GM12878 (cell line): ENCODE measurements at regions not wholly inside any gene's neighbourhood (a gene's known extent, or its start where the extent isn't known, plus 50 kb on each side); places are given as distances from the start of the nearest gene placed in this dataset.

Source experiments
- ATAC-seq: fragments of 200-7000 bp; cut with Tn5 transposase; 3 replicates; pipeline ENCODE4 v1.9.1; 2020; ENCODE audit warnings: mild to moderate bottlenecking, moderate library complexity
- BruUV-seq: library from RNA; stranded (reverse); fragments of 400-500 nt; replicated peaks from 2 replicates; lab custom pipeline; 2021; lab: Mats Ljungman, UMichigan
- CTCF ChIA-PET: fragments of 300-600 bp; sonication (Branson Sonifier 250); formaldehyde crosslinking; extraction: SDS; loops from one replicate; lab custom pipeline; 2021; ENCODE audit warnings: inconsistent platforms; lab: Yijun Ruan, JAX
- POLR2A ChIA-PET: fragments of 350-600 bp; formaldehyde crosslinking; extraction: SDS; loops from one replicate; lab custom pipeline; 2021; ENCODE audit warnings: inconsistent platforms; lab: Charles Lee
- RAD21 ChIA-PET: fragments of 300-600 bp; sonication (Branson Sonifier 250); formaldehyde crosslinking; loops from one replicate; lab custom pipeline; 2023; ENCODE audit warnings: antibody characterized with exemption; ENCODE audit not compliant: unreplicated experiment; lab: Charles Lee
- SMC1A ChIA-PET: fragments of 300-600 bp; sonication (Branson Sonifier 250); formaldehyde crosslinking; loops from one replicate; lab custom pipeline; 2023; ENCODE audit not compliant: unreplicated experiment, uncharacterized antibody; lab: Charles Lee
- DNase-seq: peaks from one replicate; pipeline ENCODE4 v3.0.0-alpha.2; 2011; ENCODE audit warnings: low read depth, low spot score
- FAIRE-seq: peaks from 3 replicates; lab custom pipeline; 2011; peaks lifted over from hg19 to GRCh38; lab: Jason Lieb, UNC
- H2AFZ ChIP-seq: 2 replicates; pipeline ENCODE4 v1.6.0; 2011; ENCODE audit warnings: low read depth, low read length, control low read depth; ENCODE audit not compliant: control insufficient read depth
- H3K27ac ChIP-seq: 2 replicates; pipeline ENCODE4 v1.5.1; 2011; ENCODE audit warnings: control low read depth; ENCODE audit not compliant: control insufficient read depth, insufficient read depth
- H3K27me3 ChIP-seq, 2 experiments: replicated peaks in 1 of 2; 2 replicates each; pipeline versions ENCODE4 v1.6.0 to v1.6.1; 2011; ENCODE audit warnings: low read length in 1 of 2; ENCODE audit not compliant: control insufficient read depth in 2 of 2, insufficient read depth in 2 of 2
- H3K36me3 ChIP-seq, 2 experiments: 2 replicates each; pipeline ENCODE4 v1.5.1; 2011; ENCODE audit warnings: low read length in 1 of 2; ENCODE audit not compliant: control insufficient read depth in 2 of 2, insufficient read depth in 2 of 2
- H3K4me1 ChIP-seq: 2 replicates; pipeline ENCODE4 v1.6.1; 2011; ENCODE audit warnings: mild to moderate bottlenecking, low read length, moderate library complexity, mixed read lengths; ENCODE audit not compliant: control insufficient read depth, insufficient read depth
- H3K4me2 ChIP-seq: 2 replicates; pipeline ENCODE4 v1.6.0; 2011; ENCODE audit warnings: control low read depth; ENCODE audit not compliant: control insufficient read depth, insufficient read depth
- H3K4me3 ChIP-seq: fragments of 200-600 bp; sonication (generic); 2 replicates; pipeline ENCODE4 v1.5.1; 2016
- H3K79me2 ChIP-seq: 2 replicates; pipeline ENCODE4 v1.6.0; 2011; ENCODE audit warnings: low read length; ENCODE audit not compliant: control insufficient read depth, insufficient read depth
- H3K9ac ChIP-seq: 2 replicates; pipeline ENCODE4 v1.8.0; 2011; ENCODE audit warnings: low read length, control low read depth, mixed read lengths; ENCODE audit not compliant: control insufficient read depth, insufficient read depth
- H3K9me3 ChIP-seq: replicated peaks from 3 replicates; pipeline ENCODE4 v1.5.1; 2011; ENCODE audit warnings: mild to moderate bottlenecking, low read length; ENCODE audit not compliant: control insufficient read depth, insufficient read depth
- H4K20me1 ChIP-seq: 2 replicates; pipeline ENCODE4 v1.6.0; 2011; ENCODE audit not compliant: control insufficient read depth, insufficient read depth
- ELK1 ChIP-seq: IDR thresholded peaks from 2 replicates; pipeline ENCODE4 v1.6.1; 2012; ENCODE audit warnings: low read depth, low read length, improper control_type of control experiment
- FOXM1 ChIP-seq: IDR thresholded peaks from 2 replicates; pipeline ENCODE4 v1.6.1; 2012; ENCODE audit warnings: low read depth, mild to moderate bottlenecking, inconsistent platforms, low read length, moderate library complexity
- MYB ChIP-seq: fragments of 150-350 bp; IDR thresholded peaks from 2 replicates; pipeline ENCODE4 v1.6.1; 2014; ENCODE audit warnings: mild to moderate bottlenecking, low read depth, low read length, borderline replicate concordance
- NR2F1 ChIP-seq: fragments of 450-650 bp; conservative IDR thresholded peaks from 2 replicates; pipeline ENCODE4 v1.6.1; 2017; ENCODE audit warnings: mild to moderate bottlenecking
- NRF1 ChIP-seq: conservative IDR thresholded peaks from 2 replicates; pipeline ENCODE4 v1.6.1; 2011; ENCODE audit warnings: mild to moderate bottlenecking, low read depth, low read length, improper control_type of control experiment
- PKNOX1 ChIP-seq: fragments of 450-650 bp; IDR thresholded peaks from 2 replicates; pipeline ENCODE4 v1.6.1; 2016; ENCODE audit warnings: mild to moderate bottlenecking
- POLR2AphosphoS2 ChIP-seq: IDR thresholded peaks from 2 replicates; pipeline ENCODE4 v1.6.1; 2011; ENCODE audit warnings: low read depth, mild to moderate bottlenecking, low read length, improper control_type of control experiment, moderate library complexity
- SIN3A ChIP-seq: IDR thresholded peaks from 2 replicates; pipeline ENCODE4 v1.6.1; 2012; ENCODE audit warnings: low read depth, low read length, improper control_type of control experiment
- STAT3 ChIP-seq: IDR thresholded peaks from 2 replicates; pipeline ENCODE4 v1.6.1; 2011; ENCODE audit warnings: low read depth, low read length, improper control_type of control experiment
- SUPT20H ChIP-seq: IDR thresholded peaks from 2 replicates; pipeline ENCODE4 v1.6.1; 2011; ENCODE audit warnings: low read depth, mild to moderate bottlenecking, low read length, moderate library complexity, borderline replicate concordance; ENCODE audit not compliant: control insufficient read depth
- YY1 ChIP-seq: IDR thresholded peaks from 2 replicates; pipeline ENCODE4 v1.6.1; 2011; ENCODE audit warnings: low read depth, mild to moderate bottlenecking, low read length
- ZBED1 ChIP-seq: IDR thresholded peaks from 2 replicates; pipeline ENCODE4 v1.6.1; 2016; ENCODE audit warnings: borderline replicate concordance
- WGBS: methylation state at CpG from one replicate; pipeline ENCODE4 v1.1.6; 2016; ENCODE audit warnings: low lambda C conversion rate; ENCODE audit not compliant: insufficient replicate concordance, insufficient coverage; ENCODE audit errors: missing lambda C conversion rate; 5-methylcytosine and 5-hydroxymethylcytosine counted together
- in situ Hi-C: fragments of 300-500 bp; cut with MboI; formaldehyde crosslinking; loops from 9 replicates; pipeline ENCODE4 v1.14.3; 2018; ENCODE audit warnings: mixed read lengths
- intact Hi-C: fragments of 100-400 bp; cut with micrococcal nuclease; formaldehyde crosslinking; loops from one replicate; pipeline ENCODE4 v1.14.2; 2022; ENCODE audit not compliant: unreplicated experiment
- TF ChIP-seq, protein P1 (sequence below): IDR thresholded peaks from 2 replicates; pipeline ENCODE4 v1.6.1; 2012; ENCODE audit warnings: low read depth, low read length, improper control_type of control experiment

- no peaks in the 10 kb centered on the region for H3K36me3 ChIP-seq
- H3K9me3 ChIP-seq, result no peaks in the 10 kb centered on the region
- H3K4me1 ChIP-seq, result no peaks in the 10 kb centered on the region
- no peak overlapping the region for H2AFZ ChIP-seq
- SMC1A ChIA-PET, result interaction anchor here (0.5 to 1.4 kb wide), 3 partner anchors 20 to 60 kb away, joined by 3 read pairs; no protein-coding TSS in a partner anchor
- no peaks in the 10 kb centered on the region for H3K27me3 ChIP-seq
- POLR2A ChIA-PET, result no interaction called here
- H3K9ac ChIP-seq, result no peak overlapping the region
- no peak overlapping the region for H3K4me3 ChIP-seq
- CTCF ChIA-PET, result interaction anchor here (1.3 kb wide), 1 partner anchor 70 kb away, joined by 4 read pairs; no protein-coding TSS in a partner anchor
- H3K79me2 ChIP-seq, result no peaks in the 10 kb centered on the region
- in situ Hi-C loops, result no loop called here
- no TSS peak for BruUV-seq
- ATAC-seq, result no peak
- H3K27ac ChIP-seq, result no peak overlapping the region
- H3K4me2 ChIP-seq, result no peak overlapping the region
- intact Hi-C loops, result no loop called here
- no peak for DNase-seq
- 32% methylated on average over 3 of the region's 3 CpGs for WGBS
- FAIRE-seq, result no peak
- TF ChIP-seq NRF1 (no peak), PKNOX1 (no peak), SIN3A (no peak), STAT3 (no peak), POLR2AphosphoS2 (no peak), SUPT20H (no peak), ZBED1 (no peak), ELK1 (no peak), NR2F1 (no peak), YY1 (no peak), FOXM1 (no peak), MYB (no peak)
- TF ChIP-seq, protein P1, sequence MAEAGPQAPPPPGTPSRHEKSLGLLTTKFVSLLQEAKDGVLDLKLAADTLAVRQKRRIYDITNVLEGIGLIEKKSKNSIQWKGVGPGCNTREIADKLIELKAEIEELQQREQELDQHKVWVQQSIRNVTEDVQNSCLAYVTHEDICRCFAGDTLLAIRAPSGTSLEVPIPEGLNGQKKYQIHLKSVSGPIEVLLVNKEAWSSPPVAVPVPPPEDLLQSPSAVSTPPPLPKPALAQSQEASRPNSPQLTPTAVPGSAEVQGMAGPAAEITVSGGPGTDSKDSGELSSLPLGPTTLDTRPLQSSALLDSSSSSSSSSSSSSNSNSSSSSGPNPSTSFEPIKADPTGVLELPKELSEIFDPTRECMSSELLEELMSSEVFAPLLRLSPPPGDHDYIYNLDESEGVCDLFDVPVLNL, result no peak
- TF ChIP-seq, all 136 proteins: peak for 0
- no peaks in the 10 kb centered on the region for H4K20me1 ChIP-seq
- RAD21 ChIA-PET, result interaction anchor here (1.6 kb wide), 1 partner anchor 146 kb away, joined by 4 read pairs; no protein-coding TSS in a partner anchor
These were observed 133.7 kb upstream of the HNRNPA3 start for GRCh38 chr2:177078855-177079254.
